Ectodermal cell (in vitro differentiated cells): ENCODE measurements at regions not wholly inside any gene's neighbourhood (a gene's known extent, or its start where the extent isn't known, plus 50 kb on each side); places are given as distances from the start of the nearest gene placed in this dataset.

ENCODE experiments used
- H3K27ac ChIP-seq: 2 replicates; pipeline ENCODE4 v1.7.0; 2013; ENCODE audit warnings: mild to moderate bottlenecking, low read depth, low read length; ENCODE audit not compliant: insufficient read depth, poor library complexity, severe bottlenecking
- H3K27me3 ChIP-seq: 2 replicates; pipeline ENCODE4 v1.7.0; 2013; ENCODE audit warnings: mild to moderate bottlenecking, low read length; ENCODE audit not compliant: insufficient read depth, control insufficient read depth, poor library complexity, severe bottlenecking
- H3K36me3 ChIP-seq: one replicate; pipeline ENCODE4 v1.7.0; 2013; ENCODE audit warnings: low read length; ENCODE audit not compliant: control insufficient read depth, insufficient read depth
- H3K4me1 ChIP-seq: one replicate; pipeline ENCODE4 v1.7.0; 2013; ENCODE audit warnings: low read length; ENCODE audit not compliant: control insufficient read depth, insufficient read depth
- H3K4me3 ChIP-seq: 2 replicates; pipeline ENCODE4 v1.7.0; 2013; ENCODE audit warnings: low read depth, low read length, control low read depth; ENCODE audit not compliant: insufficient read depth
- H3K9me3 ChIP-seq: 2 replicates; pipeline ENCODE4 v1.7.0; 2013; ENCODE audit warnings: mild to moderate bottlenecking, low read length, moderate library complexity; ENCODE audit not compliant: control insufficient read depth
- WGBS, 2 experiments: methylation state at CpG; one replicate each; pipeline ENCODE4 v1.1.7; 2013; ENCODE audit warnings: missing lambda C conversion rate in 2 of 2; 5-methylcytosine and 5-hydroxymethylcytosine counted together

GRCh38 chr4:123952530-123953274 is 556.1 kb downstream of the SPRY1 start:
- H3K9me3 ChIP-seq, result no peaks in the 10 kb centered on the region
- no peaks in the 10 kb centered on the region for H3K36me3 ChIP-seq
- H3K4me1 ChIP-seq, result no peaks in the 10 kb centered on the region
- H3K27me3 ChIP-seq, result no peaks in the 10 kb centered on the region
- no peak overlapping the region for H3K4me3 ChIP-seq
- H3K27ac ChIP-seq, result no peak overlapping the region
- 42 to 56% methylated on average over 2 to 3 of the region's 3 CpGs for WGBS, 2 experiments

DNA sequence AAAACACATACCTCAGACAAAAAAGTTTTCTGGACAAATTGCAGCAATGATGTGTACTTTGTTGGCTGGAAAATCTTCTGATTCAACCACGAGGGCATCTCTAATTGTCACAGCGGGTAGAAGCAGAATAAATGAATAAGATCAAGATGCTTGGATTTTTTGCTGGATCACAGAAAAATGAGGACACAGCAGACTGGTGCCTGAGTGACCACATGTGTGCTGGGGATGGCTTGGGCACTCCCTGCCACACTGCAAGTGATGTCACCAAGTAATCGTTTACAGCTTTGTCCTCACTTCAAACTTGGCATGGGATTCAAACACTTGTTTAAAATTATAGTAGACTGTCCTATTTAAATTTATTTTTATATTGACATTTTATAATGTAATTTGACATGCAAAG is 557.0 kb downstream of the SPRY1 start:
- no peaks in the 10 kb centered on the region for H3K27me3 ChIP-seq
- no peak overlapping the region for H3K4me3 ChIP-seq
- no peaks in the 10 kb centered on the region for H3K4me1 ChIP-seq
- WGBS, 2 experiments, result 92 to 97% methylated on average over 2 to 3 of the region's 3 CpGs
- no peaks in the 10 kb centered on the region for H3K36me3 ChIP-seq
- no peak overlapping the region for H3K27ac ChIP-seq
- no peaks in the 10 kb centered on the region for H3K9me3 ChIP-seq

- H3K4me1 ChIP-seq, result no peaks in the 10 kb centered on the region
- H3K36me3 ChIP-seq, result no peaks in the 10 kb centered on the region
- H3K27me3 ChIP-seq, result no peaks in the 10 kb centered on the region
- H3K4me3 ChIP-seq, result no peak overlapping the region
- no peak overlapping the region for H3K27ac ChIP-seq
- 95 to 96% methylated on average over 4 of the region's 4 CpGs for WGBS, 2 experiments
- no peaks in the 10 kb centered on the region for H3K9me3 ChIP-seq
Observed at GRCh38 chr4:123954220-123954619, 557.6 kb downstream of the SPRY1 start.

GRCh38 chr4:123955167-123955800 is 558.7 kb downstream of the SPRY1 start:
- Histone ChIP-seq H3K4me1 (no peaks in the 10 kb centered on the region), H3K27ac (no peak overlapping the region), H3K9me3 (no peaks in the 10 kb centered on the region), H3K27me3 (no peaks in the 10 kb centered on the region), H3K36me3 (no peaks in the 10 kb centered on the region), H3K4me3 (no peak overlapping the region)
- 95 to 100% methylated on average over 2 of the region's 3 CpGs for WGBS, 2 experiments

DNA sequence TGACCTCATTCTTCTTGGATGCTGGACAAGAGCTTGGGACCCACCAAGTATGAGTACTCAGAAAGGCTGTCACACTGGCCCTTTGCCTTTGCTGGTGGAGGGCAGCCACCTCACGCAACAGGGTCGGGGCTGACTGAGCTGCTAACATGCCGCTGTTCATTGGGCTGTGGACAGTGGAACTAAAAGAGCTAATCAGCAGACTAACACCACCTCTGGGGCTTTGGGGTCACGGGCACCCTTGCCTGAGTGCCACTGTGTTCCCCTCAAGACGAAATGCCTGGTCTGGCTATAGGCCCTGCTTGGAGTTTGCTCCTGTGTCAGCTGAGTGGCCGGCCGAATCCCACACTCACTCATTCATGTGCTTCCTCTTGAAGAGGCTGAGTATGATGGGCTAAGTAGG is 559.6 kb downstream of the SPRY1 start:
- Histone ChIP-seq H3K36me3 (no peaks in the 10 kb centered on the region), H3K4me1 (no peaks in the 10 kb centered on the region), H3K4me3 (no peak overlapping the region), H3K27me3 (no peaks in the 10 kb centered on the region), H3K9me3 (no peaks in the 10 kb centered on the region), H3K27ac (no peak overlapping the region)
- WGBS, 2 experiments, result 92 to 94% methylated on average over 7 of the region's 7 CpGs

DNA sequence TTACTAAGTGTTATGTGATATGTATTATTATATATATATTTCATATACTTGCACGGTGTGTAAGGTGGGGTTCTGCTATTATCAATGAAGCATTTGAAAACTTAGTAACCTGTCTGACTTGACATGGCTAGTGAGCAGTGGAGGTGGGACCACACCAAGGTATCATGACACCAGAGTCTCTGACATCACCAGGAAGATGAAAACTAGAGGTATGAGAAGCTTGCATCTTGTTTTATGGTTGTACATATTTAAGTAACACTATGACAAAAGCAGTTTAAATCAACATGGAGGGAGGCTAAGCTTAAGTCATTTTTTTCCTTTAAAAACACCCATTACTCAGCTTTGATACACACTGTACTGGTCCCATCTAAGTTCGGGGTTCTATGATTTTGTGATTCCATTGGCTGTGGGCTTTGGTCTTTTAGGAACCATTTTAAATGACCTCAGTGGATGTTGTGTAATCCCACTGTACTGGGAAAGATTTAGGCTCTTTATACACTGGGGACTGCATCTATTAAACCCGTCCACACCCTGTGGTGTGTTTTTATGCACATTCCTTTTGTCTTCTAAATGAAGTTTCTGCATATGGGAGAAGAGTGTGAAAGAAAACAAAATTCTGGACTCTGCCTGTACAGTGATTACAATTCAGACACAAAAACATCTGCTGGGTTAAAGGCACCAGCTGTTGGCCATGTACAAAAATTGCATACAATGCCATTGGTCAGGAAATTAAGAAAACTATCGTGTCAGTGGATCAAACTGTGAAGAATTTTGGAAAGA is 570.6 kb downstream of the SPRY1 start:
- H3K27ac ChIP-seq, result no peak overlapping the region
- H3K4me3 ChIP-seq, result no peak overlapping the region
- 98 to 100% methylated on average over 3 to 4 of the region's 4 CpGs for WGBS, 2 experiments
- no peaks in the 10 kb centered on the region for H3K4me1 ChIP-seq
- H3K9me3 ChIP-seq, result no peaks in the 10 kb centered on the region
- H3K27me3 ChIP-seq, result no peaks in the 10 kb centered on the region
- H3K36me3 ChIP-seq, result no peaks in the 10 kb centered on the region

DNA sequence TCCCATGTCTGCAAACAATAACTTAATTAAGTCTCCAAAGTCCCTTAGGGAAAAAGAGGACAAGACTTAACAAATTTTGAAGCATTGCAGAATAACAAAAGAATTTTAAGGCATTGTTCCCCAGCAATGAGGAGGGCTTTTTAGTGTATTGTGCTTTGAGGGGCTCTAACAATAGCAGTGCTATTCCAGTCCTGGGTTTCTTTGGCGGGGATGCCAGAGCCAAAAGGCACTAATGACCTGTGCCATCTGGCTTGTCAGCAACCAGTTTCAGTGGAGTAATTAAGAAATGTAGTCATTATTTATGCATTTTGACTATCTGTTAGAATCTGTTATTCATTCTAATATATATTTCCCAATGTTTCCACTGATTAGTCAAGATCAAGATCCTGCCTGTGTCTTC is 575.4 kb downstream of the SPRY1 start:
- no peak overlapping the region for H3K4me3 ChIP-seq
- no peaks in the 10 kb centered on the region for H3K36me3 ChIP-seq
- no peaks in the 10 kb centered on the region for H3K9me3 ChIP-seq
- H3K4me1 ChIP-seq, result peaks cover 10% of the 10 kb centered on the region
- no peaks in the 10 kb centered on the region for H3K27me3 ChIP-seq
- H3K27ac ChIP-seq, result no peak overlapping the region
- 72 to 88% methylated on average over 1 of the region's 1 CpG for WGBS, 2 experiments

GRCh38 chr4:123974386-123975149 is 578.0 kb downstream of the SPRY1 start:
- Histone ChIP-seq H3K9me3 (no peaks in the 10 kb centered on the region), H3K27ac (no peak overlapping the region), H3K36me3 (no peaks in the 10 kb centered on the region), H3K4me3 (no peak overlapping the region), H3K4me1 (peaks cover 19% of the 10 kb centered on the region), H3K27me3 (no peaks in the 10 kb centered on the region)
- 95 to 97% methylated on average over 2 of the region's 2 CpGs for WGBS, 2 experiments

DNA sequence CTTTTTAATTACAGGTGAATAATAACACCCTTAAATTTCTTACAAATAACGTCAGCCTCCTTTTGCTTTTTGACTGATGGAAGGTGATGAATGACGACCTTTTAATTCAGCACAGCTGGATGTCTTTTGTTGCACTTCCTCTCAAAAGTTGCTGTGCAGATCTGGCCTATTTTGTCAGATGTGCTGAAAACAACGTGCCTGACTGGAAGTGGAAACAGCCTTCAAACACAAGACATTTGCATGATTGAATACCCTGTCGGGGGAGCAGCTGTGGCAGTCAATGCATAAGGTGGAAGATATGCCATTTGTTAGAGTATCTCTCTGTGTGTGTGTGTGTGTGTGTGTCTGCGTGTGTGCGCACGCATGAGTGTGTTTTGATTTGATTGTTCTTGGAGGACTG is 579.7 kb downstream of the SPRY1 start:
- 32% methylated on average over 7 of the region's 7 CpGs for WGBS, 2 experiments
- peak overlapping the region; percentile 32 for H3K27ac ChIP-seq
- no peaks in the 10 kb centered on the region for H3K27me3 ChIP-seq
- no peaks in the 10 kb centered on the region for H3K36me3 ChIP-seq
- peaks cover 19% of the 10 kb centered on the region for H3K4me1 ChIP-seq
- H3K4me3 ChIP-seq, result no peak overlapping the region
- H3K9me3 ChIP-seq, result no peaks in the 10 kb centered on the region

DNA sequence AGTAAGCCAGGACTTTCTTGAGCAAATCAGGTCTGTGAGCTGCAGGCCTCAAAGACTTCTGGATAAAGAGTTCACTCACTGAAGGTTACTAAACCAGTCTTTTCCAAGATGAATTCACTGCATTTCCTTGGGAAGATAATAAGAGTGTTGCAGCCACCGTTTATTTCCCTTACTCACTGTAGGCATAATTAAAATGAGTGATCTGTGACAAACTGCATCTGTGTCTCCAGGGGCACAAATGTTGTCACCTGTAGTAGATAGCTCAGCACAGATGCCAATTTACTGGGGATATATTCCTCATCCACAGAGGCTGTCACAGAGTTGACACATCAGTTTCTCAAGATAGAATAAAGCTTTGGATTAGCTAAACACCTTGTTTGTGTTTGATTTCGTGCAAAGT is 580.2 kb downstream of the SPRY1 start:
- Histone ChIP-seq H3K27me3 (no peaks in the 10 kb centered on the region), H3K27ac (peak overlapping the region; percentile 32), H3K4me1 (peaks cover 19% of the 10 kb centered on the region), H3K36me3 (no peaks in the 10 kb centered on the region), H3K9me3 (no peaks in the 10 kb centered on the region), H3K4me3 (no peak overlapping the region)
- 60 to 69% methylated on average over 1 to 2 of the region's 2 CpGs for WGBS, 2 experiments
